NCI-H82 (cell line): ENCODE measurements at regions not wholly inside any gene's neighbourhood (a gene's known extent, or its start where the extent isn't known, plus 50 kb on each side); places are given as distances from the start of the nearest gene placed in this dataset.
"Not testable (repeated sequence)": the region's sequence is repeated elsewhere in the genome, so short reads cannot be mapped to it uniquely, and the experiment has no call there.

Experiments used
- DNase-seq: peaks from one replicate; lab custom pipeline; 2025; lab: John Stamatoyannopoulos, UW

DNA sequence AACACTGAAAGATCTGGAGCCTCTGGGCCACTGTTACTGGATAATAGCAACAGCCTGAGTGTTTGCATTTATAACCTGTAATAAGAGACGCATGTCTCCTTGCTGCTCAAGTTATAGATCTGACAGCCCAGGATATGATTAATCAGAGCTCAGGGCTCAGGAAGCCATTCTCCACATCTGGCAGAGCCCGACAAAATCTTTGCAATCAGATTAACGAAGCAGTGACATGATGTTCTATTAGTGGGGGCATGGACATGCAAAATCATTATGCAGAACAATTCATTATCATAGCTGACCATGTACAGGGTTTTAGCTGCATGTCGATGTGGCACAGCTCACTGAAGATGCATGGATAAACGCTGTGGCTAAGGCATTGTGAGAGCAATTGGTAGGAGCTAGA lies 730.3 kb downstream of the ZNF385D start:
- peak; percentile 29 for DNase-seq

DNA sequence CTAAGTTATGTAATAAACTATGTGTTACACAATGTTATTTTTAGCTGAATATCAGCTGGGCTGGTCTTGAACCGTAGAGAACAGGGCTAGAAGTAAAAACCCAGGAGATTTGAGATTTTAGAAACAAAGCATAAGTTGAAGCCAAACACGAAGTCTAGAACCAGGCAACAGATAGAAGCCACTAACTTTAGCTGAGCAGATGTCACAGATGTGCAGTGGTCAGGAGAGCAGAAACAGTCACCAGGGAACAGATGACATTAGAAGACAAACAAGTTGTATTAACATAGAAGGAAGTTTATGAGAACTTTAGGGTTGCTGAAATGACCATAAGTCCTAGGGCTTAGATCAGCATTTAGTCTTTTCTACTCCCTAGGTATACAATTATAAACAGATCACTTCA lies 731.0 kb downstream of the ZNF385D start:
- no peak for DNase-seq

GRCh38 chr3:21017115-21017852 lies 733.7 kb downstream of the ZNF385D start:
- no peak for DNase-seq

GRCh38 chr3:21013566-21013965 lies 737.4 kb downstream of the ZNF385D start:
- DNase-seq, result no peak

- no peak for DNase-seq
Measured at GRCh38 chr3:20999661-21000060, 751.3 kb downstream of the ZNF385D start.

GRCh38 chr3:20997183-20997582 lies 753.8 kb downstream of the ZNF385D start:
- DNase-seq, result no peak

DNA sequence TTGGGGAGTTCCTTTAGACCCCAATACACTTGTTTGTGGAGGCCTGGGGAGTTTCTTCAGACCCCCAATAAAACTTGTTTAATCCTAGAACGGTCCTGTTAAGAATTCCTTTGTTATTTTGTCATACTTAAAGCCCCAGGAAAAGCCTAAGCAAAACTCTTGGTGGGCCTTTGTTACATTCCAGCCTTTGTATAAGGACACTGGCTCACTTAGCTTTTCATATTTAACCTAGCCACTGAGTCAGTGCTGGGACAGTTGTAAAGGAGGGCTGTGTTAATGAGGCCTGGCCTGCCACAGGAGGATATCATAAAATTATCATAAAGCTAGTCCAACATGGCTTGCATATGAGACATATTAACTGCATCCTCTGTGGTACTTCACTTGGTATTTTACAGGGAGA lies 760.1 kb downstream of the ZNF385D start:
- DNase-seq, result no peak

DNA sequence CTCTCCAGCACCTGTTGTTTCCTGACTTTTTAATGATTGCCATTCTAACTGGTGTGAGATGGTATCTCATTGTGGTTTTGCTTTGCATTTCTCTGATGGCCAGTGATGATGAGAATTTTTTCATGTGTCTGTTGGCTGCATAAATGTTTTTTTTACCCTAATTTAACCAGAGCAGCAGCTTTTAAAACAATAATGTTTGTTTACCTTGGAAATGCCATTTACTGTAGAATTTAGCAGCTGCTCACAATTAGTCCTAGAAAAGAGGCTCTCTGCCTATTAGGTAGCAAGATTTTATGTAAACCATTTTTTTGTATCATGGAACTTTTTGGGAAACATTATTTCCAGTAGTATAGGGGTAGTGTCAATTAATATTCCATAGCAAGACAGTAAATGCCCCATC lies 761.4 kb downstream of the ZNF385D start:
- not testable (repeated sequence) for DNase-seq

DNA sequence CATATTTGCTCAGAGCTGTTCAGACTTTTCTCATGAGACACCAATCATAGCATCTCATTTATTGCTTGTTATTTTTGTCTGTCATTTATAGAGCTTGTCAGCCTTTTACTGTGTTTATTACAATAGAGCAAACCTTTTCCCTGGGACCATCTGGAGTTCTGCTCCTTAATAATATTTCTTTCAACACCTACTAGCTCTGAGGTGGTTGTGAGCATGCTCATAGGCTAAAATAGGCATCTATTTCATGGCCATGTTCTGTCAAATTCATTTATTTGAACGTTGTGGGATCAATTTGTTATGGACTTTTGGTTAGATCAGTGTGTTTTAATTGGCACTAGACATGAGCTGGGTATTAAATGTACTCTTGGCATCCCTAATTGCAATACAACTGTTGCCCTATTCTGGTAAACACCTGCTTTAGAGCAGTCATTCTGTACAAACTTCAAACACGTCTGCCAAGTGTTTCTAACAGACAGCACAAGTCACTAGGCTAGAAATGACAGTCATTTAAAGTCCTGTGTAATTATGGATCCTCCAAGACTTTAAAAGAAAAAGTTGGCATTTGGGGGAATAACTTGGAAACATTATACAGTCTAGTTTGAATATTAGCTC lies 766.3 kb downstream of the ZNF385D start:
- DNase-seq, result no peak

DNA sequence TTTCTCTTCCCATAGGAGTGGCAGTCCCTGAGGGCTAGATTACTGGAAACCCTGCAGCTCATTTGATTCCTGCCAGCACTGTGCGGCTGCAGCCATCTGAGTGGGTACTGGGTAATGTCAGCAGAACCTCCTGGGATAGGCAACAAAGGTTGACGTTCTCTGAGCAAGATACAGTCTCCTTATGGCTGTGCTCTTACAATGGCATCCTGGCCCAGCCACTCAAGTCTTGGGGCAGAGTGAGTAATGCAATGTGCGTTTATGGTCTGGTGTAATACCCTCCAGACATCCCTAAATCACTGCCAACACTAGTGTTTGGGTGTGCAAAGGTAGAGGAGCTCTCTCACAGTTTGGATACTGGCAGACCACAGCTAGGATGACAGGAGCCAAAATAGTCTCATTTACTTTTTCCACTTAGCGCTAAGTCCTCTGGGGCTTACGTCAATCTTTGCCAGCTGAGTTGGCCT lies 775.8 kb downstream of the ZNF385D start:
- no peak for DNase-seq

DNA sequence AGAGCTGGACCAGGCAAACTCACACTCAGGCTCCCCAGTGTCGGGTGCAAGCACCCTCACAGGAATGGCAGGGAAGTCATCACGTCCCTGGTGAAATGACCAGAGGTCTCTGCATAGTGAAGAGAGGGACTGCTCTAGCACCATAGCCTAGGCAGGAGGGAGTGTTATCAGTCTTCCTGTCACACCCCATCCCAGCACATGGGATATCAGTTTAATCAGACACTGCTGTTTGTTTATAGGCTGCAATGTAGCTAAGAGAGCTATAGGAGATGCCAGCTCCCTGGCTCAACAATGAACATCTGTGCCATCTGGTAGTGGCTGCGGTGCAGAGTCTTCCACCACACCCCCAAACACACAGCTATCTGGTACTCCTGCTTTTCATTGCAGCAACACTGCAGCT lies 776.6 kb downstream of the ZNF385D start:
- DNase-seq, result peak; percentile 3

- DNase-seq, result peak; percentile 12
Measured at GRCh38 chr3:20970807-20971206, 780.2 kb downstream of the ZNF385D start.

DNA sequence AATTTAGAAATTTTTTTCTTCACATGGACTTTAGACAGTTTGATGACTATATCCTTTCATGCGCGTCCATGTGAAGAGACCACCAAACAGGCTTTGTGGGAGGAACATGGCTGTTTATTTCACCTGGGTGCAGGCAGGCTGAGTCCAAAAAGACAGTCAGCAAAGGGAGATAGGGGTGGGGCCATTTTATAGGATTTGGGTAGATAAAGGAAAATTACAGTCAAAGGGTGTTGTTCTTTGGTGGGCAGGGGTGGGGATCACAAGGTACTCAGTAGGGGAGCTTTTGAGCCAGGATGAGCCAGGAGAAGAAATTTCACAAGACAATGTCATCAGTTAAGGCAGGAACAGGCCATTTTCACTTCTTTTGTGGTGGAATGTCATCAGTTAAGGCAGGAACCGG lies 781.5 kb upstream of the SGO1 start:
- DNase-seq, result not testable (repeated sequence)

DNA sequence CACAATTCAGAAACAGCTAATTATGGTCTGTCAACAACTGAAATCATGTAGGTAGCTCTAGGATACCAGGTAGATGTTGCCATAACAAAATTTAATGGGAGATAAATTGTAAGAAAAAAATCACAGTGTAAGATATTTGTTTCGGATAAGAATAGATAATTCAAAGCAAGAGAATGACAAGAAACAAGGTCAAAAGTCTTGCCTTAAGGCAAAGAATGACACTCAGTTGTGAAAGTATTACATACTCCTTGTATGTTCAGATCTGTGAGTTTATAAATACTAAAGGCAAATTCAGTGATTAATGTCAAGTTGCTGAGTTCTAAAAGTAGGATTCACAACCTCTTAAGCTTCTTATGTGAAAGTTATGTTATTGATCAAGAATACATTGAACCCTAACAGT lies 772.2 kb upstream of the SGO1 start:
- no peak for DNase-seq

DNA sequence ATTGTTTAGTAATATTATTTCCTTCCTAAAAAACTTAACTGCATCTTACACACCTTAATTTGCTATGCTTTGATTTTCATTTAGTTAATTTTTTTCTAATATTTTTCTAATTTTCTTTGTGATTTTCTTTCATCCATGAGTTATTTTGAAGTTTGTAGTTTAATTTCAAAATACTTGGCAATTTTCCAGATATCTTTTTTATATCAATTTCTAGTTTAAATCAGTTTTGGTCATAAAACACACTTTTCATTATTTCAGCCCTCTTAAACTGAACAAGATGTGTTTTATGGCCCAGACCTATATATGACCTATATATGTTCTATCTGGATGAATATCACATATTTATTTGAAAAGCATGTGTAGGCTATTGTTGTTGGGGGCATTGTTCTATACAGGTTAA lies 759.9 kb upstream of the SGO1 start:
- no peak for DNase-seq

DNA sequence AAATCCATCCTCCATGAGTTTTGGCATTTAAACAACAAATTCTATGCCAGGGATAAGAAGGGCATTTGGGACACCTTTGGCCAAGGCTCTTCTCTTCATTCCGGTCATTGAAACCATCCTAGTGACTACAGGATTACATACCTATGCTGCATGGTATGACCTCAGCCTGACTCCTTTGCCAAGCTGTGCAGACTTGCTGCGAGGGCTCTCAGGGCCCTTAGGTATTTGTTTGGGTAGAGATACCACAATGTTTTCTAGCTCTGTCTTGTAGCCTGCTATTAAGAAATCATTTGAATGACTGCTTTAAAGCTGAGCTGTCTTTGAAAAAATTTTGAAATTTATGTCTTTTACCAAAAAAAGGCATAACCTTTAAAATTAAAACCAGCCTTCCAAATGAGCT lies 749.8 kb upstream of the SGO1 start:
- no peak for DNase-seq

GRCh38 chr3:20931834-20932233 lies 745.8 kb upstream of the SGO1 start:
- no peak for DNase-seq

- peak; percentile 52 for DNase-seq
Measured at GRCh38 chr3:20930034-20930433, 744.0 kb upstream of the SGO1 start.

- no peak for DNase-seq
Measured at GRCh38 chr3:20924646-20925385, 738.8 kb upstream of the SGO1 start.

- not testable (repeated sequence) for DNase-seq
Measured at GRCh38 chr3:20921112-20921511, 735.1 kb upstream of the SGO1 start.

- DNase-seq, result no peak
Measured at GRCh38 chr3:20916951-20917606, 731.1 kb upstream of the SGO1 start.

- DNase-seq, result no peak
Measured at GRCh38 chr3:20914310-20914709, 728.3 kb upstream of the SGO1 start.

GRCh38 chr3:20912406-20912805 lies 726.4 kb upstream of the SGO1 start:
- no peak for DNase-seq
